Stimulated activated CD4-positive, alpha-beta T cell treated with anti-CD3 and anti-CD28 coated beads, TNF-alpha, amount 100 ng/mL, for 48 hours (primary cell): ENCODE measurements at regions not wholly inside any gene's neighbourhood (a gene's known extent, or its start where the extent isn't known, plus 50 kb on each side); places are given as distances from the start of the nearest gene placed in this dataset.

ENCODE experiments used
- DNase-seq, 3 donors: peaks; one replicate each; pipeline ENCODE4 v3.0.0-alpha.2; 2020; ENCODE audit warnings: low read depth in 3 of 3

DNA sequence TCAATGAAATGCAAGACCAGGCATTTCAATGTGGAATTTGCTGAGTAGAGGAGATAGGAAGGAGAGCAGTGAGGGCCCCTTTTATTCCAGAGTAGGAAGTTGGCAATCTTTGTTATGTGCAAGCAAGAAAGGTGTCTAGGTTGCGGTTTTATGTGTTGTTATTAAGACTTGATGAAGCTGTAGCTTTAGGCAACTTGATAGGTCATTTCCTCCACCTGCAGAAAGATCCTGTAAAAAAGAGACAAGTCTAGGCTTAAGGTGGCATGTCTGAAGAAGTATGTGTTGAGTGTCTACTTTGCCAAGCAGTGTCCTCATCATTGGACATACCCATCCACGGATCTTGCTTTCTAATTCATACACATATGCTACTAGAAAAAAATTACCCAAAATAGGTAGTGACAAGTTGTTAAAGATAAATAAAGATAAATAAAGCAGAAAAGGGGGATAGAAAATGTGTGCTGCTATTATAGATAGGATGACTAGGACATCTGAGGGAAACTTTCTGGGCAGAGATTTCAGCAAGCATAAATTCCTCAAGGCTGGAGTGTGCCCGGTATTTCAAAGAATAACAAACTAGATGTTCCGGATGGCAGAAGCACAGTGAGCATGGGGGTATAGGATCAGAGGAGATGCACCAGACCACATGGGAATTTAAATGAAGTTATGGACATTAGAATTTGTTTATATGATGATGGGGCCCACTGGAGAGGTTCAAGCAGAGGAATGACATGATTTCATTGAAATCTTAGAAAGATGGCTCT is 335.0 kb downstream of the TGFB2 start:
- no peak for DNase-seq

DNA sequence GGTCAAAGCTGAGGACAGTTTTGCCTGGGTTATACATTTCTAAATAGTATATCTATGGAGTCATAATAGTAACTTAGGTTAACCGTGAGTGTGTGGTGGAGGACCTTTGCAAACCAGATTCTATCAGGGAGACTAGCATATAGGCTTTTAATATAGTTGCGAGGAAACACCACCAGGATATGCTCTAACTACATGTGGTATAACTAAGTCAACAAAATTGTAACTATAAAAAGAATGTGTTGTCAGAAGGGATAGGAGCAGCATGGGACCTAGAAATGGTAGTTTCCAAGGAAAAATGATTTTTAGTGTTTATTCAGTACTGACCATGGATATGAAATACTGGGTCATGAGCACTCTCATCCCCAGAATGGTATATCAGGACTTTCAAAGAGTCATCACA is 338.1 kb downstream of the TGFB2 start:
- DNase-seq, result no peak

DNA sequence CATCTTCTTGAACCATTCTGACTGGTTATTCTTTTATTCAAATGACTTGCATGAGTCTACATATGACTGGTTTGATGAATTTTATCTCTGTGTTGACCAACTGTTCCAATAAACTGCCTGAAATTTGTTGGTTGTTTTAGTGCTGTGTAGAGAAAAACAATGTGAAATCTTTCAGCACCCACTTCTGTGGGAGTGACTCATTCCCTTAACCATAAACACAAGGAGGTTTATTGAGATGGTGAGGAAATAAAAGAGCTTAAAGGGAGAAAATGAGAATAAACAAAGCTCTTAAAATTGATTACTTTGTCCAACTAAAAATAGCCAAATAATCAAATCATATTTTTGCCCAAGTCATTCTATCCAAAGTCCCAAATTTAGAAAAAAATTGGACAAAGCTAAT is 341.1 kb downstream of the TGFB2 start:
- no peak for DNase-seq

DNA sequence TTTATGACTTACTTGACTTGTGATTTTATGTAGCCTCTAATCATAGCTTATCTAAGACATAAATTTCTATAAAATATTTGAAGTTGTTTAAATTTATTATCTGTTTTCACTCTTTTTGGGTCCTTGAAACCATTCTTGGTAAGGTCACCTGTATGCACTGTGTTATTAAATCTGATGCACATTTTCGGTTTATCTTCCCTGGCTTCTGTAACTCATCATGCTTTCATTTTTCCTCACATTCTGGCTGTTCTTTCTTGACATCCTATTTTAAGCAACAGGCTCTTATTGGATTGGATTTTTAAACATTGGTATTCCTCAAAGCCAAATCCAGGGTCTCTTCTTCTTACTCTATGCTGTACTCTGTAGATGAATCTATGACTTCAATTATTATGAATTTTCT is 341.6 kb downstream of the TGFB2 start:
- no peak for DNase-seq

DNA sequence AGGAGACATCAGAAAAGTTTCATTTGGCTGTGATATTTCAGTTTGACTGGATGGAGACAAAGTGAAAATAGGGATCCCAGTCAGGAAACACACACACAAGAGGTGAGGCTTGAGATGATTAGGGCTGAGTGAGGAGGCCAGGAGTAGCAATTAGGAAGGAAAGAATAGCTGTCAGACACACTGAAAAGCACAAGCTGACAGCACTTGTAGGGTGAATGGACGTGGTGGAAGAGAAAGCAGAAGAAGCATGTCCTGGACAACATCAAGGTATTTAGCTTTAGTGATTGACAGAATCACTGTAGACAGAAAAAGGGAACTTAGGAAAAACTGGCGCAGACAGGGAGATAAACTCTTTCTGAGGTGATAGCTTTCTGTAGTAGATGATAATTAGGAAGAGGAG is 347.7 kb downstream of the TGFB2 start:
- DNase-seq, result no peak

DNA sequence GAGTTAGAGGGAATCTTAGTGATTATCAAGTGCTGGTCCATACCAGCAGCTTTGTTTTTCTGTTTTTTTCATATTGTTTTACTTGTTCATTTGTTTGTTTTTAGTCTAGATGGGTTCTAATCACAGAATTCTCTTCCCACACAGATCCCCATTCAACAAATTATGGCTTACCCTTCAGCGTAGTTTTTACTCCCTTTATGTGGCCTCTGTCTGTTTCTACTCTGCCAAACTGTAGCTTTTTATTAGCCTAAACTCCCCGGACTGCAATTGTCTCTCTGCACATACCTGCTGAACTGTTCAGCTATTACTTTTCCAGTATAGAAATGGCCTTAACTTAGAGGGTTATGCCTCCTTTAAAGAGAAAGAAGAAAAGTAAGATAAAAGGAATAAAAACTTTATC is 348.5 kb downstream of the TGFB2 start:
- no peak for DNase-seq

DNA sequence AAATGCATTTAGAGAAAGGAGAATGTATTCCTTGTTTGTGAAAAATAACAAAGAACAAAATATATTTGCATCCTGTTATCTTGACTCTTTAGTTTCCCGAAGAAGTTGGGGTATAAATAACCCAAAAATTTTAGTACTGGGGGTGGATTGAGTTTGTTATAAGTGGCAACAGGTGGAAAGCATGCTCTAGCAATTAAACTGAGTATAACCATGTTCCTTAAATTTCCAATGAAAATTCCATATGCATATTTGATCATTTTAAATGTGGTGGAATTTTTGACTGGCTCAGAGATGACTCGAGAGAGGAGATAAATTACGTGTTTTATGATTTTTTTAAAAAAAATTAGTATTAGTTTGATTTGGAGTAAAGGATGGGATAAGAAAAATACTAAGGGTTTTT is 348.9 kb downstream of the TGFB2 start:
- DNase-seq, result no peak

DNA sequence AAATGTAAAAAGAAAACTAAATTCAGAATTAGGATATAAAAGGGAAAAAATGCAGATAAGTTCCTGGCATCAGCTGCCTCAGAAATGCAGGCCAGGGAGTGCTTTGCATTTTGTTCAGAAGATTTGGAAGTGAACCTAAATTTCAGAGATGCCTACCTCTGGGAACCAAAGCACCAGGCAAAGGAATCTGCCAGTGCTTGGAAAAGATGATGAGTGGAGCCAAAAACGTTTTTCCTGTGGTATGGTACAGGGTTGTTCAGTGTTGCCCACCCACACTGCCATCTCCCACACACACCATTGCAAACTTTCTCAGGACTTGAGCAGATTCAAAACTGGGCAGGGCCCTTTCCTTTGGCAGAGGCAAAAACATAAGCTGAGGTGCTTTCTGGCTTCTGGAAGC is 349.5 kb downstream of the TGFB2 start:
- DNase-seq, result no peak

DNA sequence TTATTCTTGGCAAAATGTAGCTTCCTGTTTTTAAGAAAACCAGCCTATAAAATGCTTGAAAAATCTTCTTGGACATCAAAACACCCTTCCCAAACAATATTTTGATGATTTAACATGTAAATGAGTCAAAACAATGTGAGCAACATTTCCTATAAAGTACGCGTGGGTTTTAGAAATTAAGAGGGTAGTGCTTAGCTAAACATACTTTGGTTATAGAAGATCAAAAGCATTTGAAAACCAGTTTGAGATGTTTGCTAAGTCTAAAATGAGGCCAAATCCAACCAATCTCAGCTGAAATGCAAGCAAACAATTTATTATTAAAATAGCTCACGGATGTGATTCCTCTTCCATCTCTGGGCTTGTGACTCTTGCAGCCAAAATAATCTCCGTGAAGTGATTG is 350.4 kb downstream of the TGFB2 start:
- no peak for DNase-seq

DNA sequence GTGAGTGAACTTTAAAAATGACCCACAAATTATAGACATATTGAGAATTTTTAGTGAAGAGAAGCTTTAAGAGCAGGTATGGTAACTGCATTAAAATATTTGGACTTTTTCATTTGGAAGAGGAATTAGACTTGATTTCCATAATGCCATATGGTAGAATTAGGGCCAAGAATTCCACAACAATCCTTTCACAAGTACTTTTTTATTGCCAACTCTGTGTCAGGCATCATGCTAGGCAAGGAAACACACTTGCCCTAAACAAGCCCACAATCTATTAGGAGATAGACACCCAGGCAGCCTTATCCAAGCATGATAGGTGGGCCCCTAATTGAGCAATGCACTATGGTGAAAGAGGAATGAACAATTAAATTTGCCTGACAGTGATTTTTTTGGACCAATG is 353.0 kb downstream of the TGFB2 start:
- DNase-seq, result no peak

DNA sequence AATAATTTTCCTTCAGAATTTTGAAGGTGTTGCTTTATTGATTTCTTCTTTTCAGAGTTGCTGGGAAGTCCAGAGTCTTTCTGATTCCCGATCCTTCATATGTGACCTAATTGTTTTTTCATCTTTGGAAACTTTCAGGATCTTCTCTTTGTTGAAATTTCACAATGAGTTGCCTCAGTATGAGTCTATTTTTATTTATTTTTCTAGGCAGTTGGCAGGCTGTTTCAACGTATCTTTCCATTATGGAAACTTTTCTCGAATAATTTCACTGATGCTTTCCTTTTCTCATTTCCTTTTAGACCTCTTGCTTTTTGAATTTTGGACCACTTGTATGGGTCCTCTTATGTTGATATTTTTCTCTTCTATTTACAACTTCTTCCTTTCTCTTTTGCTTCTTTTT is 354.3 kb downstream of the TGFB2 start:
- no peak for DNase-seq

DNA sequence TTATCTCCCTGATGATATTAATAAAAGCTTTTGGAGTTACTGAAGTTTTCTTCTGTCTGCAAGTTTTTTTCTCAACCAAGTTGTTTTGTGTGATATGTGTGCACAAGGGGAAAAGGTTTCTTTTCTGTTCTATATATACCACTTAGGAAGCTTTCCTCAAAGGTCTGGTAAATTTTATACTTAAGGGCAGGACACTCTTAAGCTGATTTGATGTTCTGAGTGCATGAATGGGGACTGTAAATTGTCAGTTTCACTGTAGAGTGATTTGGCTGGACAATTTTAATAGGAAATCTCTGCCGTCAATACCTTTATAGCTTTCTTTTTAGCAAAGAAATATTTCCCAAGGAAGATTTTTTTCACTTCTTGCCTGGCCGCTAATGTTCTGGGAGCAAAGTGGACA is 354.7 kb downstream of the TGFB2 start:
- no peak for DNase-seq

DNA sequence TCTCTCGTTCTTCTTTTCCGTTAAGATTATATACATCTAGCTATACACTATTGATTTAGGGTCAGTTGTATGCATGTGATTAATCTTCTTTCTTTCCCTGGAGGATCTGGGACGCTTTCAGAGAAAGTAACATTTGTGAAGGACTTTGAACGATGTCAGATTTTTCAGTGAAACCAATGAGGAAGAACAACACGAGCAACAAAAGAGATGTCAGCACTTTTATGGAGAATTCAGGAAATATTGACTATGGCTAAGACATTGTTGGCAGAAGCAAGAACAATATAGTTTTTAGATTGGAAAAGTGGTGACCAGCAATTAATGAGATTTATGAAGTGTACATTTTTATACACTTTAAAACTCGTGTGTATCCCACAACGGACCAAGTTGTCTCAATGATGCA is 355.5 kb downstream of the TGFB2 start:
- DNase-seq, result no peak

DNA sequence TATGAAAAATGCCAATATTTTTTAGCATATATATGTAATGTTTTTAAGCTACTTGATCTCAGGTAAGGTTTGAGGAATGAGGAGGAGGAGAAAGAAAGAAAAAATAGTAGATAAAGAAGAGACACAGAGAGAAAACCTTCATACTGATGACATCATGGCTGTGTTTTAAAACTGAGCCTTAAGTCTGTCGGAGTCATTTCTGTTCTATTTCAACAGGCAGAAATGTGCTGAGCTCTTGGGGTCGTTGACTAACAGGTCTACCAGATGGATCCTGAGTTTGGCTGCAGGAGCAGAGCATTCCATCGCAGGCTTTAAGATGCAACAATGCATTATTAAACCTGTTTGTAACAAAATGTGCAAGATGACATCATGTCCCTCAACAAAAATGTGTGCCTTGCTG is 356.0 kb downstream of the TGFB2 start:
- DNase-seq, result no peak

DNA sequence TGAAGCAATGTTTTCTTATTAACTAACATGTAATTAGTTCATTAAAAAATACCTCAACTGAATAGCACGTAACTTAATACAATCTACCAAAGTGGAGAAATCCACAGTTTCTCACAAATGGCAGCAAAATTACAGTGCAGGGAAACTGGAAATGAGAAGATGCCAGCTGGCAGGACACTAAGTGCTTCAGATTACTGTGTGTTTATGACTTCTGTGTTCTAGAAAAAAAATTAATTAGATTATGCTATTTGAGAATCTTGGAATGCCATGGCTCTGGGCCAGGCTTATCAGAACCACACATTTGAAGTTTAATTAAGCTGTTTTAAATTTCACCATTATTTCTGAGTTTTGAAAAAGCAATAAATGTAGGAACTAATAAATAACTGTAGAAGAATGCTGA is 357.6 kb downstream of the TGFB2 start:
- no peak for DNase-seq

DNA sequence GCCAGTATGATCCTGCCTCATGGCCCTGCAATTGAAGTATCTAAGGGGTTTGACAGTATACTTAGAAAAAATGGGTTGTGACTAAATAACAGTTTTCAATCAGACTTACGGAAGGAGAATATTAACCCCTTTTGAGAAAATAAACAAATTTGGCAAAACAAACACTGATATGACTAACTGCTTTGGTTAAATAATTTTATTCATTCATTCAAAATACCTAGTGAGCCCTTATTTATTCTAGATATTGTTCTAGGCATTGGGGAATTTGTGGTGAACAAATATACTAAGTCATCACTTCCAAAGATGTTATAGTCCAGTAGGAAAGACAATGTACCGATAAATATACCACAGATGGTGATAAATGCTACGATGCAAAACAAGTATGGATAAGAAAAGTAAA is 358.7 kb downstream of the TGFB2 start:
- no peak for DNase-seq

DNA sequence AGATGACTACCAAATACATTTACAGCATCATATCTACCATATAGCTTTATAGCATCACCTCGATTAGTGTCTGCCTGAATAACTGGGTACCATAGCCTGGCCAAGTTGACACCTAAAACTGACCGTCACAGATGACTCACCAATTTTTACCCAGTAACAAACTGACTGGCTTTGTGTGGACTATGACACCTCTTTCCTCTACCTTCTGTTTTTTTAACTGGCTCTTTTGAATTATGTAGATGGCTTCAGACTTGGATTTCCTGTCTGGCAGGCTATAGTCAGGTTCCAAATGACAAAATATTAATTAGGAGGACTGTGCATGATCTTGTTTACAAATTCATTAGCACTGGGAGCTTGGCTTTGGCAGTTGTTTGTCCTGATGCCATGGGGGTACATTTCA is 360.3 kb downstream of the TGFB2 start:
- DNase-seq, result no peak

DNA sequence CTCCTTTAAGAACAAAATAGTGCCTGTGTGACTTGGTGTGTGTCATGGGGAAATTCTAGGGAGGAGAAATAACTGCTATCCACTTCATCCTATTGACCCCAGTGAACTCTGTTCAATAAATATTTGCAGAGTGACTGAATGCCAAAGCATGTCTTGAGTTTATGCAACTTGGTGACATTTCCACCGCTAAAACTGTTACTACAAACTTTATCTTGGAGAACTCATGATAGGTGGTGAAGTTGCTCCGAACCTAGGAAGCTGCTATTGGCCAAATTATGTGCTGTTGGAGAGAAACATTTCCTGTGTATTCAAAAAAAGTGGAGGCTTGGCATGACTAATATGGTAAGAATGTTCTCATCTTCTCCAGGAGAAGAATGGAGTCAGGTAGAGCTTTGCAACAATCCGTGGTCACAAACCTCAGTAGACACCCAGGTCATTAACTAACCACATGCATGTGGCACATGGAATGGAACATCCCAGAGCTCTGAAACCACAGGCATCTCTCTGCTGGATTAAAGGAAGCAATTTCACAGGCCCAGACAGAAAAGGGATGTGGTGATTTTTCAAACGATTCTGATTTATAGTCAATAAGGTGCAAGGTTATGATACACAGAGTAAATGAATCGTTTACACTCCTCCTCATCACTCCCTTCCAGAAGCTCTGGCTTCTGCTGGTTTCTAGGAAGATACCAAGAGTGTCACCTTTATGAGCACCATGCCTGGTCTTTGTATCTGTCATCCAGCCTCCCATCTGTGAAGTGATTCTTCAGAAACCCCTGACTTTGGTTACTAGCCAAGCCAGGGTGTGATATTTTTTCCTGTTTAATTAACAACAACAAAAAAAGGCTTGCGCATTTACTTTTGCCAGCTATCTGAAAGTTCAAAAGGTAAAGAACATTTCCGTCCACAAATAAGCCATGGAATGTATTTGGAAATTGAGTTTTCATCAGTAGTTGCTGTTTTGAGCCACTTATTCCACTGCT is 361.1 kb downstream of the TGFB2 start:
- DNase-seq, result no peak

DNA sequence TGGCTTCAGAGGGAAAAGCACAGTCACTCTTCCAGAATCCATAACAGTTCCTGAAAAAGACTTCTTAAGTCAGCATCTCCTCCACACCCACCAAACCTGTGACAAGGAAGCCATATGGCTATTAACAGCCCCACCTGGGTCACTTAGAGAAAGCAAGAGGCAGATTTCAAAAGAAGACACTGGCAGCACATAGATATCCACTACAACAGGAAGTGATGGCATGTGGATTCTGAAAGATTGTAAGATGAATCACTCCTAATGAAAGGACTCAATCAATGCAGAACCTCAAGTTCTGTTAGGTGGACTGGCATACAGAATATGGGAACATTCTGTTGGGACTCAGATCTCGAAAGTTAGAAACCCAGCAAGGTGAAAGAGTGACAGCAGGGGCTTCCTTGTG is 365.9 kb downstream of the TGFB2 start:
- no peak for DNase-seq

DNA sequence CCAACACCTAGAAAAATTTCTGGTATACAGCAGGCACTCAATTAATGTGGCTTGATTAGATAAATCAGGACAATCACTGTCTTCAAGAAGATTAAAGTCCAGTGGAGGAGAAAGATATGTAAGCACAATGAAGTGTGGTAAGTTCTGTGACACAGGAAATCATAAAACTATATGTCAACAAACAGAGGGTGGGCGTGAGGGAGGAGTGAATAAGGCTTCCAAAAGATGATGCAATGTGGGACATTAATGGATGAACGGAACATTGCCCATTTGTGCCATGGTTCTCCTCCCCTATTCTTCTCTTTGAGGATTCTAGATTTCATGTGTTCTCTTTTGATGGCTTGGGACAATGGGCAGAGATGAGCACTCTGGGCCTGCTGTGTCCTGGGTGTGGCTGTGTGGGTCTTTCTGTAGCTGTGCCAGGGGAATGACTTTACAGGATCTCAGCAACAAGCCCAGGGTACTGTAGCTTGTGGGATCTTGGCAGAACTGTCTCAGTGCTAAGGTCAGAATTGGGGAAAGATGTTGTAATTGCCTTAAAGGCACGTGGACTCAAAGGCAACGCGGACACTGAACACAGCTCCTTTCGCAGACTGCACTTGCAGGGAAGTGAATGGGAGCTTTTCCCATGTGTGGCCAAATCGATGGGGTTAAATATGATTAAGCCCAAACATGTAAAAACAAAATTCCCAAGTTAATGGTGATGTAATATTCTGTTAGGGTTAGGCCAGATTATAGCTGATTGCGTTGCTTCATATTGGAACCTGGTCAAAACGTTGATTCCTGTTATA is 366.9 kb downstream of the TGFB2 start:
- DNase-seq, result no peak

DNA sequence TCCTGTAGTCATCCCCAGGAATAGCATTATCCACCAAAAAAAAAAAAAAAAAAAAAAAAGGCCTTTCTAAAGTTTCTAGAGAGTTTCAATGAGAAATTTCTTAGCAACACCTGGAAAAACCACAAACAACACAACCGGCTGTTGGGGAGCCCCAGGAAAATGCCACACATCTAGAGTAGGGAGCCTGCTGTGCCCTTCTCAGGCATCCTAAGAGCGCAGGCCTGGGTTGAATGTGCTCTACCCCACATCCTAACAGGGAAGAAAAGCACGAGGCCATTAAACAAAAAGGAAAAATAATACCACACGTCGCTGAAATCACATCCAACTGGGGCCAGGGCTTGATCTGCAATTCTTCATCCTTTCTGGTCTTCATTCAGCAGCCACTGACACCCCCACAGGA is 367.5 kb downstream of the TGFB2 start:
- DNase-seq, result no peak

DNA sequence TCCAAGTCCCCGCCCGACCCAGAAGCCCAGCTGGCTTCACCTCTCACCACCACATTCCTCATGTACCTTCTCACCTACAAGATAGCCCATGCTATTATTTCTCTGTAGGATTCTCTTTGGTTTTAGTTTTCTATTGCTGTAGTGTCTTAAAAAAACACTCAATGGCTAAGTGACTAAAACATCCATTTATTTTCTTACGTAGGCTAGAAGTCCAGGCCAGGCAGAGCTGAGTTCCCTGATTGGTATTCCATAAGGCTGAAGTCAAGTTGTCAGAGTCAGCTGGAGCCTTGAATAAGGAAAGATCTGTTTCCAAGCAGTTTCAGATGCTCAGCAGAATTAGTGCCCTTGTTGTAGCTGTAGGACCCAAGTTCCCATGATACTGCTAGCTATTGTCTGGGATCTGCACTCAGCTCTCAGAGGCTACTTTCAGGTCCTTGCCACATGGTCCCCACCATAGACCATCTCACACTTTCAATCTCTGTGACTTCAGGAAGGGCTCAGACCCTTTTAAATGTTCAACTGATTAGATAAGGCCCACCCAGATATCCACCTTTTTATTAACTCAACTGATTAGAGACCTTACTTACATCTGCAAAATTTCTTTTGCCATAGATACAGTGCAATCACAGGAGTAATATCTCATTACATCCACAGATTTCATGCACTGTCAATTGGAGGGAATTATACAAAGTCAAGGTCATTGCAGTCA is 371.0 kb downstream of the TGFB2 start:
- no peak for DNase-seq
